SK-N-SH (cell line): ENCODE measurements at regions not wholly inside any gene's neighbourhood (a gene's known extent, or its start where the extent isn't known, plus 50 kb on each side); places are given as distances from the start of the nearest gene placed in this dataset.

Experiments used
- ELF1 ChIP-seq: IDR thresholded peaks from 2 replicates; pipeline ENCODE4 v1.4.0; 2012
- JUND ChIP-seq: IDR thresholded peaks from 2 replicates; pipeline ENCODE4 v1.4.0; 2012
- TCF12 ChIP-seq: IDR thresholded peaks from 2 replicates; pipeline ENCODE4 v1.4.0; 2012
- TF ChIP-seq, protein P1 (sequence below): fragments of 200-600 bp; sonication (generic); IDR thresholded peaks from 2 replicates; pipeline ENCODE4 v1.6.1; 2017; ENCODE audit warnings: antibody characterized with exemption, mild to moderate bottlenecking, moderate library complexity

DNA sequence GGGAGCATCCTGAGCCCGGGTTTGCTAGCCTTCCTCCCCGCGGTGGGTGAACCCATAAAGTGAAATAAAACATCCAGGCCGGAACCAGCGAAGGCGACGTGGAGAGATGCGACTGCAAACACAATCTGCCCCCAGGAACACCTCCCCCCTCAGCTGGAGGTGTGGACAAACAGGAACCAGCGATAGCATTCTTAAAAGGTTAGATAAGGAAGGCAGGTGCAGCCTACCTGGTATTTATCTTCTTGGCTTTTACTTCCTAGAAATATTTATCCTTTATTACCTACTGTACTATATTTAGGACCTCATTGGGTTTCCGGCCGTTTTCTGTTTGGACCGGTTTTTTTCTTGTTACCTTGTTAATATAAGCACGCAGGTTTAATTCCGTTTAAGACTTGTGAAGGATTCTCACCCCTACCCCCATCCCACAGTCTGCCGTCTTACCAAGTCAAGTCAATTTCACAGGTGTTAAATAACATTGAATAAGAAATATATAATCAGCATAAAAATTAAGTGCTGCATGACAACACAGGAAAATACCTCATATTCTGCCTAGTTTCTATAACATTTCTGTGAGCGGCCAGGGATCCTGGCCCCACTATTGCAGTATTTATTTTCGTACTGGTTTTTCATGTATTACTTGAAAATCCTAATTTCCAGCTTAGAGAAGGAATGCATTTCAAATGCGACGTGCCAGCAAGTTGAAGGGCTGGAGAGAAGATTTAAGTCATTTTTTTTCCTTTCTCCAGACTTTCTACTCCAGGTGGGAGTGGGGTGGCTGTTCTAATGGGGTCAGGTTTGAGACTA is 224.0 kb upstream of the ID2 start:
- TF ChIP-seq, protein P1, sequence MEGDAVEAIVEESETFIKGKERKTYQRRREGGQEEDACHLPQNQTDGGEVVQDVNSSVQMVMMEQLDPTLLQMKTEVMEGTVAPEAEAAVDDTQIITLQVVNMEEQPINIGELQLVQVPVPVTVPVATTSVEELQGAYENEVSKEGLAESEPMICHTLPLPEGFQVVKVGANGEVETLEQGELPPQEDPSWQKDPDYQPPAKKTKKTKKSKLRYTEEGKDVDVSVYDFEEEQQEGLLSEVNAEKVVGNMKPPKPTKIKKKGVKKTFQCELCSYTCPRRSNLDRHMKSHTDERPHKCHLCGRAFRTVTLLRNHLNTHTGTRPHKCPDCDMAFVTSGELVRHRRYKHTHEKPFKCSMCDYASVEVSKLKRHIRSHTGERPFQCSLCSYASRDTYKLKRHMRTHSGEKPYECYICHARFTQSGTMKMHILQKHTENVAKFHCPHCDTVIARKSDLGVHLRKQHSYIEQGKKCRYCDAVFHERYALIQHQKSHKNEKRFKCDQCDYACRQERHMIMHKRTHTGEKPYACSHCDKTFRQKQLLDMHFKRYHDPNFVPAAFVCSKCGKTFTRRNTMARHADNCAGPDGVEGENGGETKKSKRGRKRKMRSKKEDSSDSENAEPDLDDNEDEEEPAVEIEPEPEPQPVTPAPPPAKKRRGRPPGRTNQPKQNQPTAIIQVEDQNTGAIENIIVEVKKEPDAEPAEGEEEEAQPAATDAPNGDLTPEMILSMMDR: no peak
- TF ChIP-seq TCF12: no peak
- TF ChIP-seq ELF1: no peak
- TF ChIP-seq JUND: no peak
